ENCODE measurements at regions not wholly inside any gene's neighbourhood (a gene's known extent, or its start where the extent isn't known, plus 50 kb on each side); places are given as distances from the start of the nearest gene placed in this dataset.

- TF ChIP-seq, protein P1, sequence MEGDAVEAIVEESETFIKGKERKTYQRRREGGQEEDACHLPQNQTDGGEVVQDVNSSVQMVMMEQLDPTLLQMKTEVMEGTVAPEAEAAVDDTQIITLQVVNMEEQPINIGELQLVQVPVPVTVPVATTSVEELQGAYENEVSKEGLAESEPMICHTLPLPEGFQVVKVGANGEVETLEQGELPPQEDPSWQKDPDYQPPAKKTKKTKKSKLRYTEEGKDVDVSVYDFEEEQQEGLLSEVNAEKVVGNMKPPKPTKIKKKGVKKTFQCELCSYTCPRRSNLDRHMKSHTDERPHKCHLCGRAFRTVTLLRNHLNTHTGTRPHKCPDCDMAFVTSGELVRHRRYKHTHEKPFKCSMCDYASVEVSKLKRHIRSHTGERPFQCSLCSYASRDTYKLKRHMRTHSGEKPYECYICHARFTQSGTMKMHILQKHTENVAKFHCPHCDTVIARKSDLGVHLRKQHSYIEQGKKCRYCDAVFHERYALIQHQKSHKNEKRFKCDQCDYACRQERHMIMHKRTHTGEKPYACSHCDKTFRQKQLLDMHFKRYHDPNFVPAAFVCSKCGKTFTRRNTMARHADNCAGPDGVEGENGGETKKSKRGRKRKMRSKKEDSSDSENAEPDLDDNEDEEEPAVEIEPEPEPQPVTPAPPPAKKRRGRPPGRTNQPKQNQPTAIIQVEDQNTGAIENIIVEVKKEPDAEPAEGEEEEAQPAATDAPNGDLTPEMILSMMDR (IDR thresholded peaks at IDR 0.05; ENCODE audit: low read length), result no peak
- TF ChIP-seq EZH2 (optimal IDR thresholded peaks at IDR 0.05; ENCODE audit: low read depth, low read length) (no peak), EZH2phosphoT487 (IDR thresholded peaks at IDR 0.05; ENCODE audit: low read length) (no peak)
These were observed 1366.1 kb downstream of the PCDH9 start for GRCh38 chr13:65864039-65864438.

Data from MM.1S (cell line).